ENCODE measurements at regions not wholly inside any gene's neighbourhood (a gene's known extent, or its start where the extent isn't known, plus 50 kb on each side); places are given as distances from the start of the nearest gene placed in this dataset.
A peak's percentile ranks its signal among the peaks of the same experiment; 100 is the strongest.

DNA sequence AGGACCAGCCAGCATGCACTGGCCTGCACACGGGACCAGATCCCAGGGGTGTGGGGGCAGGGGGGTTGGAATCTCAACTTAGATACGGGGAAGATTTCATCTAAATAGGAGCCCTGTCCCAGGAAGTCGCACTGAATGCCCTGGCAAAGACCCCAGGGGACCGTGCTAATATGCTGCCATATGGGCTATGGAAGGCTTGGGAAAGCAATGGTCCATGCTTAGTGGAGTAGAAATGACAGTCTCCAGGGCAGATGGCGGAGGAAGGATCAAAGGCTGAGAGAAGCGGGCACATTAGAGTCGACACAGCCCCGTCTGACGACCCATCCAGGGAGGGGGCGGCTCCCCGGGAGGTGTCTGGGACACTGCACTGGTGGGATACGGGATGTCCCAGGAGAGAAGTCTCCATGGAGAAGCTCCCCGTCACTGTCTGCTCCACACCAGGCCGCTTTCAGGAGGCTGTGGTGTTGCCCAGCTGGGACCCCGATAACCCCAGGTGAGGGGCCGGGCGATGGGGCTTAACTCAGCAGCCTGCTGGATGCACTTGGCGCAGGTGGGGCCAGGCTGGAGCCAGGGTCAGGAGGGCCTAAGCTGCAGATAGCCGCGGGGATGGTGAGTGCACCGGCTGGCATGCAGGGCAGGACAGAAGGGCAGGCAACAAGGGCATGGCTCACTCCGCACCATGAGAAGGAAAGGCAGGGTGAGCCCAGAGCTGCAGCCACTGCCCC lies 377.7 kb upstream of the IRX1 start:
- no peak for DNase-seq

DNA sequence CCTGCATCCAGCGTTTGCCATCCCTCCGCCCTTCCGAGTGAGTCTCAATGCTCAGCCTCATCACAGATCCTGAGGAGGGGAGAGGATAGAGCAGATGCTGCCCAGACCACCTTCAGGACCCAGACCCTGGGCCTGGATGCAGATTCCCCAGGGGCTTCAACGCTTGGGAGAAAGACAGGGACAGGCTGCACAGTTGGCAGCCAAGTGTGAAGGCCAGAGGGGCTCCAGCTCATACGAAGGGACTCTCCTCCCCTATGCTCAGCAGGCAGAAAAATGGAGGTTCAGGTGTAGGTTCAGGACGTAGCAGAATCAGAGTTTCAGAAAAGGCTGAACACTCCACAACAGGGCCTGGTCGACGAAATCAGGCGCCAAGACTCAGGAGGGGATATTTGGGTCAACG lies 378.5 kb upstream of the IRX1 start:
- no peak for DNase-seq

DNA sequence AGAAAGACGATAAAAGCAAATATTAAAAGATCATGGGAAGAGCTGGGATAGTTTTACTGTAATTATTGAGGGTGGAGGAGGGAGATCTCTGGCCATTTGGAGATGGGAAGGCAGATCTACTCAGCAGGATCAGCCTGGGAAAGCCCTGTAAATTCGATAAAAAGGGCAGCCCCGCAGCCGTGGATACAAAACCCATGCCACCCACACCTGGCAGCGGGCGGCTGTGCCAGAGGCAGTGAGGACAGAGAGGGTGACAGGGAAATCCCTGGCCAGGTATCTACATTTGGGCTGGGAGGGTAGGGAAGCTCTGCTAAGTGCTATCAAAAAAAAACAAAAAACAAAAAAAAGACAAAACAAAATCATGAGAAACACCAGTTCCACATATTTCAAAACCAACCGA lies 379.2 kb upstream of the IRX1 start:
- DNase-seq, result no peak

DNA sequence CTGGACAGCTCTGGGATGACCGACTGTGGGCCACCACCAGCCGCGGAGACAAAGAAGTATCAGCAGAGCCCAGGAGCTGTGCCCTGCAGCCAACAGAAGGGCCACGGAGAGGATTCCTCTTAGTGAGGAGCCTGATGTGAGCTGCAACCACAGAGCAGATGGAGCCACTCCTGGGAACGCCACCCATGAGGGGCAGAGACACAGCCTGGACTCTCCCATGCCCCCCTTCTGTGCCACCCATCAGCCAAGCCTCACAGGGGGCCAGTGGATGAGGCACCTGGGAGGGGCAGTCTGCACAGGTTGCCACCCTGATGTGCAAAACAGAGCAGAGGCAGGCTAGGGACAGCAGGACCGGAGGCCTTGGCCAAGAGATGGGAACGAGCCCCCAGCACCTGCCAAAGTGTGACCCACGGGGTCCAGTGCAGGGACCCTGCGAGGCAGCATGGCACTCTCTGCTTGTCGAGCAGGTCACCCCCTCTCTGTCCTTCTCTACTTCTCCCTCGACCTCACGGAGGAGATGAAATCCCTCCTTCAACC lies 380.7 kb upstream of the IRX1 start:
- DNase-seq, result no peak

DNA sequence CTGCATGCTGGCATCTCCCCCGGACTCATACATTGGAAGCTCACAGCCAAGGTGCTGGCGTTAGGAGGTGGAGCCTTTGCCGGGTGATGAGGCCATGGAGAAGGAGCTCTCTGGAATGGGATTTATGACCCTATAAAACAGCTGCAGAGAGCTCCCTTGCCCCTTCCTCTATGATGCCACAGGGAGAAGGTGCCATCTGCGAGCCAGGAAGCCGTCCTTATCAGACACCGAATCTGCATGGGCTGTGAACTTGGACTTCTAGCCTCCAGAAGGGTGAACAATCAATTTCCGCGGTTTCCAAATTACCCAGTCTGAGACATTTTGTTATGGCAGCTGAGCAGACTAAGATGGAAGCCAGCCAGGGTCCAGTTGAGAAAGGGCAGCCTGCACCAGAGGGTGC lies 381.2 kb upstream of the IRX1 start:
- DNase-seq, result no peak

DNA sequence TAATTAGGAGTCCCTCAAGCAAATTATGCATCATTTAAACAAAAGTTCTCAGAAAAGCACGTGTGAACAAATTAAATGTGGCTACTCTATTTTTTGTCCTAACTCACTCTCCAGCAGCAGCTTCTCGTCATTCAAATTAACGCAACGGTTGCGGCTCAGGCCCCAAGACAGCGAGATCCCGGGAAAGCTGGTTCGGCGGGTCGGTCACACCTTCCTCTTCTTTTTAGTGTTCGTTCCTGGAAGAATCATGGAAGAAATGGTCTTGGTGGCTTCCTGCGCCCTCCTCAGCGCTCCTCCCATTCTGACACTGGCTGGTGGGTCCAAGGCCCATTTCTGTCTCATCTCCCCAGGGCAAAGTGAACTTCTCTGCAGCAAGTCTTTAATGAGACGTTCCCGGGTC lies 382.8 kb upstream of the IRX1 start:
- no peak for DNase-seq

DNA sequence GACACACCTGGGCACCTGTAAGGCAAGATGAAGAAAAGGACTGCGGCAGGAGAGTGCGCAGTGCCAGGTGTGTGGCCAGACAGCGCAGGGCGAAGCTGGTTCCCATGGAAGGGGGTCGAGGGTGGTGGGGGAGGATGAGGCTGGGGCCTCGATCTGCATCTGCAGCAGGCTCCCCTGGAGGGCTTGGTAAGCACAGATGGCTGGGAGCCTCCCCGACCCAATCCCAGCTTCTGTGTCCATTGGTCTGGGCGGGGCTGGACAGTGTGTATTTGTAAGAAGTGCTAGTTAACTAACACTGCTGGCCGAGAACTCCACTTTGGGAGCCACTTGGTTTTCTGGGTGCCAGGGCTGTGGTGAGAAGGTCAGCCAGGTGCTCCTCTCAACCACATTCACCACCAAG lies 385.1 kb upstream of the IRX1 start:
- no peak for DNase-seq

DNA sequence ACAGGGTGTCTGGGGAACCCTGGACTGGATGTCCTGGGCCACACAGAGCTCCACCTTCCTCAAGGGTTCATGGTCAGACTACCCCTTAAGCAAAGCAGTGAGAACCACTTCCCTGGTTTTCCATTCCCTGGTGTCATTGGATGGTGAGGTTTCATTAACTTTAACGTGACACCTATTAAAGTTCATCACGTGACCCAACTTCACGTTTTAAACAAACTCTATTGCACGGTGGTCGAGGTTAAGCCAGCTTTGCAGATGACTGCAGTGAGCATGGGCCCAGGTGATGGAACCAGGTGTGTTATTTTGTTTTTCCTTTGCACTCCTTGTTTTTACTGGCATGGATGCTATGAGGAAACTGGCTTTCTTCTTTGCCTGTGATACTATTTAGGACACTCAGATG lies 385.7 kb upstream of the IRX1 start:
- DNase-seq, result no peak

DNA sequence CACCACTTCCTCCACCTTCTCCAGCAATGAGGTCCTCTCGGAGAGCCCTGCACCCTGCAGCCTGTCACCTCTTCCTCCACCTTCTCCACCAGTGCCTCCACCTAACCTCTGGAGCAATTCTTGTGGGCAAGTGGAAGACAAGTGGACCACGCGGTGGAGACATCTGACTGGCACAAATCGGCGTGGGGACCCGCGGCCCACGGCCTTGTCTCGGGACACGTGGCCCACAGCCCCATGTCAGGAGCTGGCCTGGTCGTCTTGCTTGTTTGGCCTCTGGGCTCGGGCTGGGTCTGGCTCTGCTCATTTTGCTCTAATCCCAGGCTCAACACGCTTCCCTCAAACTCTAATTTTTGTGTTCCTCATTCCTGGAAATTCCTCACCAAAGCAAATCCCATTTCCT lies 393.1 kb upstream of the IRX1 start:
- DNase-seq, result no peak

DNA sequence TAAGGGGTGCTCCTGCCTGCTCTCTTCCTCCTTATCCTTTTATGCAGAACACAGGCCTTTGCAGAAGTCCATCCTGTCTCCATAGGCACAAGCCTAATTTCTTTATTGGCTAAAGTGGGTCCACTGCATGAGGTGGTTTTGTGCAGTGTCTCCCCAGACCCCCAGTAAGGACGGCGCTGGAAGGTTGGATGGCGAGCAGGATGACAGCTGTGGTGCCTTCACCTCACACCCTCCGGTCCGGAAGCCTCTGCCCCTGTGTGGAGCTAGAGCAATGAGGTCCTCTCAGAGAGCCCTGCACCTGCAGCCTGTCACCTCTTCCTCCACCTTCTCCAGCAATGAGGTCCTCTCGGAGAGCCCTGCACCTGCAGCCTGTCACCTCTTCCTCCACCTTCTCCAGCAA lies 393.7 kb upstream of the IRX1 start:
- no peak for DNase-seq

DNA sequence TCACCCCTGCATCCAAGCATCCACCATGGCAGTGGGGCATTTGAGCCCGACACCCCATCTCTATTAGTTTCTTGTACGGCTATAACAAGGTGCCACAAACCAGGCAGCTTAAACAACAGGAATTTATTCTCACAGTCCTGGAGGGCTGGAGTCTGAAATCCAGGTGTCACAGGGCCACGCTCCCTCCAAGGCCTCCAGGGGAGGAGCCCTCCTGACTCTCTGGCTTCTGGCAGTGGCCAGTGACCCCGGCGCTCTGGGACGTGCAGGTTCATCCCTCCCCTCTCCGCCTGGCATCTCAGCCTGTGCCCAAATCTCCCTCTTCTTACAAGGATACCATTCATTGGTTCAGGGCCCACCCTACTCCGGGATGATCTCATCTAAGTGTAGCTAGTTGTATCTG lies 394.5 kb upstream of the IRX1 start:
- DNase-seq, result no peak

DNA sequence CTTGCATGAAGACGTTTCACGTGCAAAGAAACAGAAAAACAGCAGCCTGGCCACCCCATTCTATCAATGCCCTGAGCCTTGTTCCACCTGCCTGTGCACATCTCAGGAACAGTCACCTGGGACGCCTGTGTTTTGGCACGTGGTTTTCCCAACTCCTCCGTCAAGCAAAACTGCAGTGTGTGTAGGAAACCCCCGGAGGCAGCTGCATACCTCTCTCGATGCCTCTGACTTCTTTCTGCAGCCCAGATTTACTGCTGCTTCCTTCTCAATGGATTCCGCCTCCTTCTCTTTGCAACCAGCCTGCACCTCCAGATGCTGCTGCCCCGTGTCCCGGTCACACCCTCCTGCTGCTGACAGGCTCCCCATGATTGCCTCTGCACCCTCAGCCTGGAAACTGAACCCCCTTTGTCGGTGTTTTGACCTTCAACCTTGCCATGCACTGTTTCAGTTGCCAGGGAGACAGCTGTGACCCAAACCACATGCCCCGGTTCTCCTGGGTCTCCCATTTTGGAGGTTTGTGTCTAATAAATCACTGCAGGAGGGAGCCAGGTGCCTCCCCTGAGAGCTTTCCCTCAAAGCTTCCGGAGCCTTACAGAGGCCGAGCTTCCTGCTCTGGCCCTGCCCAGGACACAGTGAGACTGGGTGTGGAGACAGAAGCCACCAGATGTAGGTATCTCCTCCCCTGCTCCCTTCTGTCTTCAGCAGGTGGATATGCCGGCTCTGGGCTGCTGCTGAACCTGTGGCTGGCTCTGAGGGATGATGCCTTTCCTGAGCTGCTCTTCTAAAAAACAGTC lies 395.5 kb upstream of the IRX1 start:
- DNase-seq, result no peak

DNA sequence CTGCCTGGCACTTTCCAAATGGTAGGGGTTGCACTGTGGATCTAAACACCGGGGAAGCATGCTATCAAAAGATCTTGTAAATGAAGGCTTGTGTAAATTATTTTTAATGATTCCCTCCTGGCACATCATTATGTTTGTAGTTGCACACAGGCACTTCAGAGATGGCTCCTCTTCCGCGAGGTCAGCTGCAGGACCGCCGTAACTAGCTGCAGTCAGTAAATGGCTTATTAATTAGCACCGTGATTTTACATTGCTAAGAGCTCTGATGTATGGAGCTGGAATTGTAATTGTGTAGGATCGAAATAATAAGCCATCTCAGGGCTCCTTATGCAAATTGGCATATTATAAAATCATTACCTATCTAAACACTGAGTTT lies 397.6 kb upstream of the IRX1 start:
- DNase-seq, result peak; percentile 98

DNA sequence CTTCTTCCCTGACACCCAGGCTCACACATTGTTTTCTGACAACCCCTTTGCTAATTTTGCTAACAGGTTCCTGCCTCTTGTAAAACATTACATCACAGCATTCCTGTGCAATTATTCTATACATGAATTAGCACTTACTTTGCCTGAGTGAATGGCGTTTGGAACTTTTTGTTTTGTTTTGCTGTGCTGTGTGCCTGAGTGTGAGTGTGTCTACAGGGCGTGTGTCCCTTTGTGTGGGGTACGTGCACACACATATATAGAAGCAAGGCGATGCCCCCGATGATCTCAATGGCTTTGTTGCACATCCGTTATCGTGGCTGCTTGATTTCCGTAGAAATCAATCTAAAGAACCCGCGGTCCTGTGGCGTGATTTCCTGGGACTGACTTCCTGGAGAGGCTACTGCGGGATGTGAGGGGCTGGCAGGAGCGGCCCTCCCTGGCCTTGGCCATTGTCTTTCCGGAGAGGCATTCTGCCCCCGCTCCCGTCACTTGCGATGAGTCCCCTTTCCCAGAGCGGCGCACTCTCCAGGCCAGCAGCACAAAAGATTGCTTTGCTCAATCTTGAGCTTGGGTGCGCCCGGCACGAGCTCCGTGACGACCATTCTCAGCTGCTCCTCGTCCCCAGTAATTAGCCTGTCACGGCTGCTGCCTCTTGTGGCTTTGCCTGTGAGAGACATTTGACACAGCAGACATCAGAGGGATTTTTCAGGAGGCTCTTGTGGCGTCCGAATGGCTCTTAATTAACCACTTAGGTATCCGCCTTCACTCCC lies 398.1 kb upstream of the IRX1 start:
- DNase-seq, result peak; percentile 98

DNA sequence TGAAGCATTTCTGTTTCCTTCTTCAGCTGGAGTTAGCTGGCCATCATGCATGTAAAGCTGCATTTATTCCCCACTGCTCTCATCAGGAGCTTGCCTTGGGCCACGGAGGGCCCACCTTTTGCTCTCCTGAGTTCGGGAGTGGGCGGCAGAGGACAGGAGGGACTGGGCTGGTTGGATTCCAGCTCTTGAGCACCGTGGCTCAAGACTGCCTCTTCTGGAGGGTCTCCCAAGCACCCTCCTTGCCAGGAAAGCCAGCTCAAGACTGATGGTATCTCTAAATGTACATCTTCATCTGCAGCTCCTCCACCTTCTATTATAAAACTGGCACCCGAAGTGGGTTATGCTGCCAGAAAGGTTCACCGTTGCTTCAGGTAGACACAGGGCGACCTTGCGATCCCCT lies 399.6 kb upstream of the IRX1 start:
- no peak for DNase-seq

DNA sequence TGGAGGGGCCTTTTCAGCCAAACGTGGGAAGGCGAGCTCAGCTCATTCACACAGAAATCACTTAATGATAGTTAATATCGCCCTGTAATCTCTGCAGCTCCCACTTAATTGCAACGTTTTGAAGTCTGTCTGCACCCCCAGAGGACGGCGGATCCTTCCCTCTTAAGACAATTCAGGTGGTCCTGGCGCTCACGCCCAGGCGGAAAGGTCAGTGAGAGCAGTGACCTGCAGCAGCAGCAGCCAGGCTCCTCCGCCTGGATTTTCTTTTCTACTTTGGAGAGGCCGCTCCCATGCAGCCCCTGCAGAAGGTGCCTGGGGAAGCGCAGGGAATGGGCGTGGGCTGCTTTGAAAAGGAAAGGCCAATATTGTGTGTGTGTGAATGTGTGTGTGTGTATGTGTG lies 400.9 kb upstream of the IRX1 start:
- DNase-seq, result no peak

DNA sequence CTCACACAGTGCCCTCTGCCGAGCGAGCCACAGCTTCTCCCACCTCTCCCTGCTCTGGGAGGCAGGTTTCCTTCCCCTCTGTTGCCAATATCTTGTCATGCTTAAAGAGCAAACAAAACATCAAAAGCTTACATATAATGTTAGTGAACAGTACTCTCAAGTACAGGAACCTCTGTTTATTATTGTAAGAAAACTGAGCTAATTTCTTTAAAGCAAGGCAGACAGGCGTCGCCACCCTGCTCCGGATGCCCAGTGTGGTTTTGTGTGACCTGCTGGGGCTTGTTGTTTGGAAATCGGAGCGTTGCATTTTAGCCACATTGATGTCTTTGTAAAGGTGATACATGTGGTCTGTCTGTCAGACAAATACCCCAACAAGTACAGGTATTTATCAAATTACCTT lies 401.4 kb upstream of the IRX1 start:
- DNase-seq, result no peak

DNA sequence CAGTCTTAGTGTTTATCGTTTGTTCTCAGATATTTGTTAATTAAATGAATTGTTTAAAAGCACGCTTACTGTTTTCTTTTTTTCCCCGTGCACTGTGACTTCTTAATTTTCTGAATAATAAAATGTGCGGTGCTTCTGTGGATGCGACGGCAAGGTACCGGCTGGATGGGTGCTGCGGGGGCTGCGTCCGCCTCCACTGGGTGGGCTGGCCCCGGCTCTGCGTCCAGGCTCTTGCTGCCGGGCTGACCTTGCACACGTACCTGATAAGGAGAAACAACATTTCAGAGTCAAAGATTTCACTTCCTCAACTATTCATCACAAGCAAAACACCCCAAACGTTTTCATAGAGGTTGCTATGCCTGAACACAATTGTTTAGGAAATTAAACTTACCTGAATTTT lies 404.0 kb upstream of the IRX1 start:
- DNase-seq, result no peak

DNA sequence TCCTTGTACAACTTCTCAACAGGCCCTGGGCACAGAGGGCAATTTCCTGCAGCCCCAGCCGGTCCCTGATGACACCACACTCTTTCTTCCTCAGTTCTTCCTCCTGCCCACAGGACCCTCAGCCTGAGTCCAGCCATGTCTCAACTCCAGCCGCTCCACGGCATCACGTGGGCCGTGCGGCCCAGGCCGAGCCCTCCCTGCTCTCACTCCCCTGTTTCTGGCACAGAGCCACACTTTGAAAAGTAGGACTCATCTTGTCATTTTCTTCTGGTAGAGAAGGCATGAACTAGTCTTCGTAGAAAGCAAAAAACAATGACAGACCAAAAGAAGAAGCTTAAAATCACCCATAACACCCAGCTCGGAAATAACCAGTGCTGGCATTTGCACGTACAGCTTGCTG lies 404.7 kb upstream of the IRX1 start:
- no peak for DNase-seq

DNA sequence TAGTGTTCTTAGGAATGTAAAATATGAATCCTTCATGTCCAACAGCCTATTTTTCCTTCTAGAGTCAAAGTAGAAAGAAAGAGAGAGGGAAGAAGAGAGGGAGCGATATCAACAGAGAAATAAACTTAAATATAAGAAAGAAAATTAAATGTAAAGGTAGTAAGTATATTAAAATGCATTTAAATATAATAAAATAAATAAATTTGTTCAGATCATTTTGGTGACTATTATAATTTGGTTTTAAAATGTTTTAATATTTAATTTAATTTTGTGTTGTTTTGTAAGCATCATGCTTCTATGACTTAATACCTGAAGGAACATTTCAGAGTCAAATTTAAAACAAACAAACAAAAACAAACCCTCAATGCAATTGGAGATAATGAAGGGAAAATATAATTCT lies 405.2 kb upstream of the IRX1 start:
- no peak for DNase-seq

DNA sequence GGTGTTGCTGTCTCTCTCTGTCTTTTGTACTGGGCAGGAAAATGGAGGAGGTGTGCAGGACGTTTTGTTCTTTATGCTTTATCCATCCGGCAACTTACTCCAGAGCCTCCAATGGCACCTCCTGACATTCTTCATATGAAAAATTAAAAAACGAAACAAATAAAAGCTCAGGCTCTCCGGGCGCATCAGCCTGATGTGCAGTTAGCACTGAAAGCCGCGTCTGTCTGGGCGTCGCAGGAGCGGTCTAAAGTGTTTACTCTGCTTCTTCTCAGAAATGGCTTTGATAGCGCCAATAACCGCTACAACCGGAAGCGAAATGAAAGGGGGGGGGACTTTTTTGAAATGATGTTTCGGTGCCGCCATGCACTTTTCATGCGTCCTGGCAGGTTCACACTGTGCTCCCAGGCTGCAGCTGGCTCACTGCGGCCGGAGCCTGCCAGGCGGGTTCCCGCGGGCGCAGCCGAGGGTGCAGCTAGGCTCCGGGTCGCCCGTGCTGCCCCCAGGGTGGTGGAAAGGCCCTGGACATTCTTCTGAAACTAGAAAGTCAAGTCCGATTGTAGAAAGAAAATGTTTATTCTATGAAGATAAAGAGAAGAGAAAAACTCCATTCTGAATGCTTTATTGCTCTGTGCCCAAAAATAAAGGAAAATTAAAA lies 407.7 kb upstream of the IRX1 start:
- peak; percentile 95 for DNase-seq

DNA sequence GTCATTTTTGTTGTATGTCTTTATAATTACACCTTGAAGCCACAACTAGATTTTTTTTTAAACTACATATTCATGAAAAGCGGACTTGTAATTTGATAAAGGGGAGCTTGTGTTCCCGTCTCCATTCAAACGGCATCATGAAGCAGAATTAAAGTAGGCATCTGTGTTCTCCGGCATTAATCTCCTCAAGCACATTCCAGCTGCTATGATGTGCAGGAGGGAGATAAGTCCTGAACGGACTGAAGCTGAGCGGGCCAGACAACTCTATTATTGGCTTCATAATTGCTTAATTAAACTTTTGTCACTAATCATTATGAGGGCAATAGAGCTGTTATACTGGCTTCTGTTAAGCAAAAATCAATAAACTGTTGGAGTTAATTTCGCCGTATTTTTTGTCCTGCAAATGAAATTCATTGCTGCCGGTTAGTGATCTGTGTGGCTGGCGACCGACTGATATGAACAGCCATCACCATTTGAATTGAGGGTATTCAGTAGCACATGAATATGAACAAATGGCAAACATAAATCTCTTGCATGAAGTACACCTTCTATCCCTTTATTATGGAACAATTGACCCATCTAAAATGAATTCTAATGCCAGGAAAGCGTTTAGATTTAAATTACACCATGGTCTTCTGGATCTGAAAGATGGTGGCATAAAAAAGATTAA lies 408.8 kb upstream of the IRX1 start:
- peak; percentile 83 for DNase-seq

DNA sequence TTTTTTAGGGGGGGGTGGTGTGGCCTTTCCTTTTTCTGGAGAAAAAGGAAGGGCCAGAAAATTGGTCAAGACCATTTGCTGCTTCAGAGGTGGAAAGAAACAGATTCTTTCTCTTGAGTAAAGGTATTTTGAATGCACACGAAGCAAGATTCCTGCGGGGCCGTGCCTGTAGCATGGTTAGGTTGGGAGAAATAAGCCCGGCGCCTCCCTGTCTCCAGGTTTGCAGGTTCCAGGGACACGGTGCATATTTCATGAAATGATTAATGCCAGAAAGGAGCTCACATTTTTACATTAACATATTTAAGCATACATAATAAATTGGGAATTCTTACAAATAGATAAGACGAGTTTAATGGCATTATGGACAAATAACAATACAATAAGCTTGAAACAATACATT lies 409.5 kb upstream of the IRX1 start:
- no peak for DNase-seq
